ENCODE measurements at regions not wholly inside any gene's neighbourhood (a gene's known extent, or its start where the extent isn't known, plus 50 kb on each side); places are given as distances from the start of the nearest gene placed in this dataset.

DNA sequence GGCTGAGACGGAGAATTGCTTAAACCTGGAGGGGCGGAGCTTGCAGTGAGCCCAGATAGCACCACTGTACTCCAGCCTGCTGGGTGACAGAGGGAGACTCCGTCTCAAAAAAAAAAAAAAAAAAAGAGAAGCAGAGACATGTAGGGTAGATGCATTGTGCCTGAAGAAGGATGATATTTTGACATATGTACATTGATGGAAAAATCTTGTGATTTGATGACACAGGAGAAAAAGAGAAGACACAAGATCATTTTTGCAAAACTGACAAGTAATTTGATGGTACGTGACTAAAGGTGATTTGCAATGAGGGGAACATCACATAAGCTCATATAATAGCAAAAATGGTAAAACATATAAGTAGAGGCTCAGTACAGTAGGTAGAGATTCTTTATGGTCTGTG is 340.1 kb upstream of the FSTL5 start:
- Histone ChIP-seq H3K36me3 (ENCODE audit: control insufficient read depth in 2 of 2, insufficient read depth in 2 of 2, low read length in 1 of 2) (no peaks in the 10 kb centered on the region), H3K4me3 (no peak overlapping the region), H3K79me2 (ENCODE audit: control insufficient read depth, insufficient read depth, low read length) (no peaks in the 10 kb centered on the region), H3K27ac (ENCODE audit: control insufficient read depth, insufficient read depth) (no peak overlapping the region), H3K9ac (ENCODE audit: control insufficient read depth, insufficient read depth, low read length) (no peak overlapping the region), H3K4me1 (ENCODE audit: control insufficient read depth, insufficient read depth, low read length) (no peaks in the 10 kb centered on the region), H3K4me2 (ENCODE audit: control insufficient read depth, insufficient read depth) (no peak overlapping the region), H3K27me3 (replicated peaks in 1 of 2; ENCODE audit: control insufficient read depth in 2 of 2, insufficient read depth in 2 of 2, low read length in 1 of 2) (no peaks in the 10 kb centered on the region), H2AFZ (ENCODE audit: control insufficient read depth, low read depth, low read length) (no peak overlapping the region), H3K9me3 (replicated peaks; ENCODE audit: control insufficient read depth, insufficient read depth, low read length) (no peaks in the 10 kb centered on the region), H4K20me1 (ENCODE audit: control insufficient read depth, insufficient read depth) (no peaks in the 10 kb centered on the region)
- ChIA-PET CTCF (interaction anchor here (0.6 to 1.0 kb wide), 4 partner anchors 24 to 1618 kb away, joined by 3 to 7 read pairs (median 3); no protein-coding TSS in a partner anchor), POLR2A (no interaction called here), RAD21 (ENCODE audit: unreplicated experiment) (interaction anchor here (1.1 kb wide), 1 partner anchor 141 kb away, joined by 3 read pairs; no protein-coding TSS in a partner anchor), SMC1A (ENCODE audit: uncharacterized antibody, unreplicated experiment) (interaction anchor here (1.1 kb wide), 1 partner anchor 11 kb away, joined by 3 read pairs; no protein-coding TSS in a partner anchor)
- in situ Hi-C loops (cut with MboI): loop anchor here (10.0 kb wide), 1 partner anchor 831 kb away; the partner anchor contains the start of gene NPY1R
- 38% methylated on average over 1 of the region's 4 CpGs for WGBS (ENCODE audit: insufficient coverage, insufficient replicate concordance, low lambda C conversion rate, missing lambda C conversion rate)
- ATAC-seq: no peak
- BruUV-seq (replicated peaks): no TSS peak
- intact Hi-C loops (cut with micrococcal nuclease; ENCODE audit: unreplicated experiment): no loop called here
- DNase-seq (ENCODE audit: low read depth, low spot score): no peak
- FAIRE-seq: no peak
- TF ChIP-seq KLF5 (IDR thresholded peaks at IDR 0.05; ENCODE audit: partially characterized antibody) (no peak), YBX1 (IDR thresholded peaks at IDR 0.05) (no peak), NR2C1 (IDR thresholded peaks at IDR 0.05) (no peak), TBL1XR1 (IDR thresholded peaks at IDR 0.05; ENCODE audit: low read depth, low read length) (no peak)
- TF ChIP-seq, protein P1, sequence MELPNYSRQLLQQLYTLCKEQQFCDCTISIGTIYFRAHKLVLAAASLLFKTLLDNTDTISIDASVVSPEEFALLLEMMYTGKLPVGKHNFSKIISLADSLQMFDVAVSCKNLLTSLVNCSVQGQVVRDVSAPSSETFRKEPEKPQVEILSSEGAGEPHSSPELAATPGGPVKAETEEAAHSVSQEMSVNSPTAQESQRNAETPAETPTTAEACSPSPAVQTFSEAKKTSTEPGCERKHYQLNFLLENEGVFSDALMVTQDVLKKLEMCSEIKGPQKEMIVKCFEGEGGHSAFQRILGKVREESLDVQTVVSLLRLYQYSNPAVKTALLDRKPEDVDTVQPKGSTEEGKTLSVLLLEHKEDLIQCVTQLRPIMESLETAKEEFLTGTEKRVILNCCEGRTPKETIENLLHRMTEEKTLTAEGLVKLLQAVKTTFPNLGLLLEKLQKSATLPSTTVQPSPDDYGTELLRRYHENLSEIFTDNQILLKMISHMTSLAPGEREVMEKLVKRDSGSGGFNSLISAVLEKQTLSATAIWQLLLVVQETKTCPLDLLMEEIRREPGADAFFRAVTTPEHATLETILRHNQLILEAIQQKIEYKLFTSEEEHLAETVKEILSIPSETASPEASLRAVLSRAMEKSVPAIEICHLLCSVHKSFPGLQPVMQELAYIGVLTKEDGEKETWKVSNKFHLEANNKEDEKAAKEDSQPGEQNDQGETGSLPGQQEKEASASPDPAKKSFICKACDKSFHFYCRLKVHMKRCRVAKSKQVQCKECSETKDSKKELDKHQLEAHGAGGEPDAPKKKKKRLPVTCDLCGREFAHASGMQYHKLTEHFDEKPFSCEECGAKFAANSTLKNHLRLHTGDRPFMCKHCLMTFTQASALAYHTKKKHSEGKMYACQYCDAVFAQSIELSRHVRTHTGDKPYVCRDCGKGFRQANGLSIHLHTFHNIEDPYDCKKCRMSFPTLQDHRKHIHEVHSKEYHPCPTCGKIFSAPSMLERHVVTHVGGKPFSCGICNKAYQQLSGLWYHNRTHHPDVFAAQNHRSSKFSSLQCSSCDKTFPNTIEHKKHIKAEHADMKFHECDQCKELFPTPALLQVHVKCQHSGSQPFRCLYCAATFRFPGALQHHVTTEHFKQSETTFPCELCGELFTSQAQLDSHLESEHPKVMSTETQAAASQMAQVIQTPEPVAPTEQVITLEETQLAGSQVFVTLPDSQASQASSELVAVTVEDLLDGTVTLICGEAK (IDR thresholded peaks at IDR 0.05; ENCODE audit: borderline replicate concordance): no peak

Measured in GM12878 (cell line).